Superior temporal gyrus (tissue), 1 donor: ENCODE measurements at regions not wholly inside any gene's neighbourhood (a gene's known extent, or its start where the extent isn't known, plus 50 kb on each side); places are given as distances from the start of the nearest gene placed in this dataset.
"Not testable (repeated sequence)": the region's sequence is repeated elsewhere in the genome, so short reads cannot be mapped to it uniquely, and the experiment has no call there.

ENCODE experiments used
- DNase-seq: peaks from one replicate; pipeline ENCODE4 v3.0.0-alpha.2; 2016; ENCODE audit errors: extremely low spot score

DNA sequence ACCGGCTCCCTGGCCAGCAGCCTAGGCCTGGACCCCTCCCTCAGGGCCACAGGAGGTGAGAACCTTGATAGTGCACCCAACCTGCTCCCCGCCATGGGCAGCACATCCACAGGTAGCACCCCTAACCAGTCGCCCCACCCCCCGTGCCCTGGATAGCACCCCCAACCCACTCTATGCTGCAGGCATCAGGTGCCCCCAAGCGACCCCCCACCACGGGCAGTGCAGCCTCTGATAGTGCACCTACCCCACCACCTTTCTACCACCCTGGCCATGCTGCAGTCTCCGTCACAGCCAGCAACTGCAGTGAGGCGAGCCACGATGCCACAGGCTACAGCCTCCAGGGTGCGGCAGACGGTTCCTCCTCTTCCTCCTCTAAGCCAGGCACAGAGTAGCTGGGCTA is 55.6 kb downstream of the SOWAHC start:
- no peak for DNase-seq

DNA sequence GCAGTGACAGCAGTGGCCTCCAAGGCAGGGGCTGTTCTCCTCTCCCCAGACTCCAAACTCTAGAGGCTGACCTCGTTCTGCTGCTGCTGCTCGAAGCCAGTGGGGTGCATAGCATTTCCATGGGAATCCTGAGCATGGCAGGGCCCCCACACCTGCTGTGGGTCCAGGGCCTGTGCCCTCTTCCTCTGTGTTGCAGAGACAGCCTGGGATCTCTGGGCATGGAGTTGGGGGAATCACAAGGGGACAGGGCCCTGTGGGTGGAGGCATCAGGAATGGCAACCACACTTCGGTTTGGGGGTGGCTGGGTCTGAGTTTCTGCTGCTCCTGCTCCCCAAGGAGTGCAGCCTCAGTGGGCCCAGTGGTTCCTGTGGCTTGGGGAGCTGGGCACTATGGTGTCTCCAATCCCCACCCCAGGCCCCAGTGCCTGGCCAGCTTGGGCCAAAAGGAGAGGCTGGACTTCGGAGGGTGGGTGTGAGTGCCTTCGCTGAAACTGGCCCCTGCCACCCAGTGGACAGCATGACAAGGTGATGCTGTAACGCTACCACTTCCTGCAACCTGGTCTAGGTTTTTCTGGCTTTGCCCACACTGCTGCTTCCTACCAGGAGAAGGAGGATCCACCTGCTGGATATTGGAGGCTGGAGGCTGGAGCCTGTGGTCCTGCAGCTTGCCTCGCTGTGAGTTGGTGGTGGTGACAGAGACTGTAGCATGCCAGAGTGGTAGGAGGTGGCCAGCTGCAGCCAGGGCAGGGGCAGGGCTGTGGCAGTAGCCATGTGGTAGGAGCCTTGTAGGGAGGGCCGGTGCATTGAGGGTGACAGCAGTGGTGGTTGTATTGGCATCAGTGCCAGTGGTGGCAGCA is 56.6 kb downstream of the SOWAHC start:
- DNase-seq: no peak

DNA sequence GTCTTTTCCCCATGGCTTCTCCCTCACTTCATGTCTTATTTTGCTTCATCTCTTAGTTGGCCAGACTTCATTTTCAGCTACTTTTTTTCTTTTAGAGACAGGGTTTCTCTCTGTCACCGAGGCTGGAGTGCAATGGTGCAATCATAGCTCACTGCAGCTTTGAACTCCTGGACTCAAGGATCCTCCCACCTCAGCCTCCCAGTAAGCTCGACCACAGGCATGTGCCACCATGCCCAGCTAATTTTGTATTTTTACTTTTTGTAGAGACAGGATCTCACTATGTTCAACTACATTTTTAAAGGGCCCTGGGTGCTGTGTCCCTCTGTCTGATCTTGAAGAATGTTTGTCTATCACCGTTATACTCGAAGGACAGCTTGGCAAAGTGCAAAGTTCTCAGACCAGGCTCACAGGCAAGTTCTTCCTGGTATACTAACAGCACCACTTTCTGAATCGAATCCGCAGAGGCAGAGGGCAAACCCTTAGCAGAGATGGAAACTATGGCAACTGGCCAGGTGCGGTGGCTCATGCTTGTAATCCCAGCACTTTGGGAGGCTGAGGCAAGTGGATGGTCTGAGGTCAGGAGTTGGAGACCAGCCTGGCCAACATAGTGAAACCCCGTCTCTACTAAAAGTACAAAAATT is 60.9 kb downstream of the SOWAHC start:
- DNase-seq: no peak

DNA sequence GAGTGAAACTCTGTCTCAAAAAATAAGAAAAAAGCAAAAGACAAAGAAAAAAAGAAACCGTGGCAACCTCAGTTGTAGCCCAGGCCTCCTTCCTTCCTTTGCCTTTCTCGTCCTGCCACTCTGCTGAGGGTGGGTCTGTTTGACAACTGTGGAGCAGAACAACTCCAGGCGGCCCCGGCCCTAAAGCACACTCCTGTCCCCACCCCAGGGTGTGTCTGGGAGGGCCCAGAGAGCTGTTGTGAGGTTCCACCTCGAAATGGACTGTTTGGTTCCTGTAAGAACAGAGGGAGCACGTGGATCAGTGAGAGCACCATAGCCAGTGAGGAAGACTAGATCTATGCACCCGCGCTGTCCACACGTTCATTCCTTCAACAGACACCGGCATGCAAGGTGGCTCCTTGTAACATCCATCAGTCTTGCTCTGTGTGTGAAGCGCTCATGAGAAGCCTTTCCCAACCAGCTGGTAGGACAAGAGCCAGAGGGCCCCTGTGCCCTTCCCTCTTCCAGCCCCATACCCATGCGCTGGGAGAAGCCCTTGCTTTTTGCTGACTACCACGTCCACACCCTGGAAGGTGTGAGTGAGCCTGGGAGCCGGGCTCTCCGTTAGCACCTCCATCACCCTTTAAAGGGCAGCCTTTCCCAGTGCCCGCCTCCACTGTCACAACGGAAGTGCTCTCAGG is 61.6 kb downstream of the SOWAHC start:
- DNase-seq: no peak

DNA sequence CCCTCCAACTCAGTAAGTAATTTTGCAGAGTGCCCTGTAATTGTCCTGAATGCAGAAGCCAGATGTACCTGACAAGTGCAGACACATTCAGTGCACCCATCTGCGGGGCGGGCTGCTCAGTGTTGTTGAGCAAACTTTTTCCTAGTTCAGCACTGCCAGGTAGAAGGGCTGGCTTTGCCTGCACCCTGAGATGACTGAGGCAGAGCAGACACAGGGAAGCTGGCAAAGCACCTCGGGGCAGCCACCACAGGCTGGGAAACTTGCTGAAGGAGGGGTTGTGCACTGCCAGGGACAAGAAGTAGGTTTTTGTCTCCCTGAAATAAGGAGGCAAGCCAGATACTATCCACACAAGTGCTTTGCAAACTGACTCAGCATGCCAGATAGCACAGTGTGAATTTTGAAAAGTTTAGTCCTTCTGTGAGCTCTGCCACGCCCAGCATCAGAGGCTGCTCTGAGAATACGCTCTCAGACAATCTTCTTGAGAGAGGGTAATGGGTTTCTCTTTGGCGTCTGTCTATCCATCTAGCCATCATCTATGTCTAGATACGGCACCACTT is 62.3 kb downstream of the SOWAHC start:
- no peak for DNase-seq

DNA sequence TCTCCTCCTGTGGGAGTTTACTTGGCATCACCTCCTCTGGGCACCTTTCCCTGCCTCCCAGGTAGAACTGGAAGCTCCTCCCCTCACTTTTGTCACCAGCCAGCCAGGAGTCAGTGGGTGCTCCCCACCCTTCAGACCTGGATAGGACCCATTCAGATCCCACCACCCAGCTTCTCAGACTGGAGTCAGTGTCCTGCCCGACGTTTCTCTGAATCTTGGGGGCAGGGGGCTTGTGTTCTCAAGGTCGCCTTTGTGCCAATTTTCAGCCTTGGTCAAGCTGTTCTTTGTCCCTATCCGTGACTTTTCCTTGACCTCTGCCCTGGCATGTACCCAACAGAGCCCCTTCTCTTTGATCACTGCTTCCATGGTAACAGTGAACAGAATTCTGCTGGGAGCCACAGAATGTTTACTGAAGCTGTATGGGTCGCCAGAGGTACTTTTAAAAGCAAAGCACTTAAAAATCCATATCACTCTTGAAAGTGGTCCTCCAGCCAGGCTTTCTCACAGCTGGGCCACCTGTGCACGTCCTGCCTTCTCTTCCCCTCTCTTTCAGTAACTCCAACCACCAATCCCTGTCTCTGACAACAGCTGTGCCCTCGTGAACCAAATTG is 63.1 kb downstream of the SOWAHC start:
- DNase-seq: not testable (repeated sequence)

DNA sequence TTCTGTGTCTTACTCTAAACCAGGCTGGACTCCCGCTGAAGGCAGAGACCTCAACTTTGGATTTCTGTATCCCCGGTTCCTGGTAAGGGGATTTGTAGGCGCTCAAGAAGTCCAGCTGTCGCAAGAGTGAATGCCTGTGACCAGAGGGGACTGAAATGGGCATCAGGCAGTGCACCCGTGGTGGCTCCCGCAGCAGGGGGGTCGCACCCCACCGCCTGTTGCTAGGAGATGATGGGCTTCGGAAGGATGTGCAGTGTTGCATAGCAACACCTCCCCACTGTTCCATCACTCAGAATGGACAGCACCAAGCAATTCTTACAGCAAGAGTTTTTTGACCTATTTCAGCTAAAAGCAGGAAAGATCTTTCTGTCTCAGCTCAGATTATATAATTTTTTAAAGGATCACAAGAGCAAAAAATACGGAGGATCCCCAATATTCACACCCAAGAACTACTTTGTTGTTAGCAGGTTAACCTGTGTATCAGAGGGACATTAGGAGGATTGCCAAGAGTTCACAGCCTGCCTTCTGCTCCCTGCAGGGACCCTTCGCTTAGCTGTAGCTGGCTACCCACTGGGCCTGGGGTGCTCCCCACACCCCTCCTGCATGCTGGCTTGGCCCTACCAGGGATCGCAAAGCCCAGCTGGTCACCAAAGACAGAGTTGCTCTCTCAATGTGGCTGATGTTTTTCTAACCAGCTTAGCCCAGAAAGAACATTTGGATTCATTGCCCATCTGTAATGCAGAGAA is 63.8 kb downstream of the SOWAHC start:
- DNase-seq: no peak

DNA sequence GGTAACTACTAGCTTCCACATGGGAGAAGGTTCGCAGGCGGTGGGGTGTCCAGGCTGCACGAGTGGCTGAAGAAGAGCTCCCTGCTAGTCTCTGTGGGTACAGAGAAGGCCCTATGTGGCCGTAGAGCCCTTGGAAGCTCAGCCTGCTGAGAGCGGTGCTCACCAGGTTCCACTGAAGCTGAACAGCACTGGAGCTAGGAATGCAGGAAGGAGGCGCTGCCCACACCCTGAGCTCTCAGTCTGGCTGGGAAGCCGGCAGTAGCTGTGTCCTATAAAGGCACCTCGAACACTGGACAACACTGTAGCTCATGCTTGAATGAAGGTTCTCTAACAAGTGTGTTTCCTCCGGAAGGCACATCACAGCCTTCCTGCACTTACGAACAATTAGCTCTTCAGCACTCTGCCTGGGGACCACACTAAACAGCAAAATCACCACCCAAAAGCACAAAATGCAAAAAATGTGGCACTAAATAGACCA is 64.6 kb downstream of the SOWAHC start:
- not testable (repeated sequence) for DNase-seq

DNA sequence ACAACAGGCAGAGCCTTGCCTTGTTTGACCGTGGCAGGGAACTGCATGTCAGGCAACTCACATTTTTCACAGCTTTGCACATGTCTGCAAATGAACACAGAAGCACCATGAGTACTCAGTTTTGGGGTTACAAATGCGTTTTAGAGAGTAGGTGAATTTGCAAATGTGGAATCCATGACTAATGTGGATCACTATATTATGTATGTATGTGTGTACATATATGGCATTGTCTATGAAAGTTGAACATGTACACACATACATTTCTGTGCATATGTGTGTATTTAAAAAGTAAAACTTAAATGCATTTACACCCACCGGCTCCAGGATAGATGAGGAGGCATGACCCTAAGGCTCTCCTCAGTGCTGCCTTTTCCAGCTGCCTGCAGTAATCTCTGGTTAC is 65.1 kb downstream of the SOWAHC start:
- no peak for DNase-seq

DNA sequence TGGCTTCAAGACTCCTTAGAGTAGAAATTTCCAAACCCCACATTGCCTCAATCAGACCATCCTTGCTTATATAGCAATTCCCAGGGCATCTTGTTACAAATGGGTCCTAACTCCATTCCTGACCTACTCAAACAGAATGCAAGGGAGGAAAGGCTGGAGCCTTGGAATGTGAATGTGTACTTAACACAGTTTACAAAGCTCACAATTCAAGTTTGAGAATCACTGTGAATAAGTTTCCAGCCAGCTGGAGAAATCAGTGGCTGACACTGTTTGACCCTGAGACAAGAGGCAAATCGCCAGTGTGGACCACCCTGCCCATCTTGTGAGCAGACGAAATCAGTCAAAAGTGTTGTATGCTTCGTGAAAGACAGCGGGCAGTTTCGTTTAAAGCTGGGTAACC is 65.5 kb downstream of the SOWAHC start:
- no peak for DNase-seq

DNA sequence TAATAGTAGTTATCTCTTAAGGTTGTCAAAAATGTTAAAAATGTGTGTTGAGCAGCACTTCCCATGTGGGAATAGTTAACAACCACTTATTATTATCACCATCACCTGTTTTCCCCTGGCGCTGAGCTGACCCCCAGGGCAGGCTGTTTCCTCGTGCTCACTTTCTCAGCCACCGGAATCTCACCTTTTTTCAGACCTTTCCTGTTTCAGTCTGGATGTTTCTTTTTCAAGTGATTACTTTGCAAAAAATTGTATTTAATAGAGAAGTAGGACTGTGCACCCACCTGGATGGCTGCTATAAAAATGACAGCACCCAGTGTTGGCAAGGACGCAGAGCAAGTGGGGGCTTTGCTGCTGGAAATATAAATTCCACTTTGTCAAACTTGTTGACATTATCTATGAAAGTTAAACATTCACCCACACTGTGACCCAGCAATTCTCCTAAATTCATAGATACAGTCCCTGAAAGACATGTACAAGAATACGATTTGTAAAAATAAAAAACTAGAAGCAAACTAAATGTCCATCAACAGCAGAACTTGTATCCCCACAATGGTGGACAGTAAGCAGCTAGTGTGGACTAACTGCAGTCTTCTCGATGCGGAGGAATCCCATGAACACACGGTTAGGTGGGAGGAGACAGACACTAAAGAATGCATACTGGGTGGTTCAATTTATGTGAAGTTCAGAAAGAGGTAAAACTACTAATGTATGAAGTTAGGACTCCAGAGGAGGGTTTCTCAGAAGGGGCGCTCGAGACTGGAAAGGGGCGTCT is 66.5 kb downstream of the SOWAHC start:
- no peak for DNase-seq

DNA sequence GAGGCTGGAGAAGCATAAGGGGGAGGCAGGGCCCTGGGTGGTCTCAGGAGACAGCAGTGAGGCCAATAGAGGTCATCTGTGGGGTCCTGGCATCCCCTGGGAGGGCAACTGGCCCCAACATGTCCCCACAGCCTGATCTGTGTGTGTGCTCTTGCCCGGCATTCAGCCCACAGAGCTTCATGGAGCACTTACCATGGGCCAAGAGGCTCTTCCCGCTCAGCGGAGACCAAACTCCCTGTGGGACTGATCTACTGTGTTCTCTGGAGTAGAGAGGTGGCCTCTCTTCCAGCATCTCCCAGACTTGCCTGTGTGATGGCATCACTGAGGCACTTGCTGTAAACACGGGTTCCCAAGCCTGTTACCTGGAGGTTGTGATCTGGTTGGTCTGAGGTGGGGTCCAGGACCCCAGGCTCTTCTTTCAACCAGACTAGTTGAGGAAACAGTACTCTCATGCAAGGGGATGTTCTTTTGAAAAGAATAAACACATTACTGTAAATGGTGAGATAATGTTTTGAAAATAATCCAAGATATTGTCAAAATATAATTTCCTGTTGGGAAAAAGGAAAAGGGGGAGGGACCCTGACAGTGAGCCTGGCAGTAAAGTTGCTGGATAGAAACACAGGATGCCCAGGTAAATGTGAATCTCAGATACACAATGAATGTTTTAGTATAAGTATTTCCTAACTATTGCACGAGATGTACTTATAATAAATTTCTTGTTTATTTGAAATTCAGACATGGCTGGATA is 67.6 kb downstream of the SOWAHC start:
- no peak for DNase-seq

DNA sequence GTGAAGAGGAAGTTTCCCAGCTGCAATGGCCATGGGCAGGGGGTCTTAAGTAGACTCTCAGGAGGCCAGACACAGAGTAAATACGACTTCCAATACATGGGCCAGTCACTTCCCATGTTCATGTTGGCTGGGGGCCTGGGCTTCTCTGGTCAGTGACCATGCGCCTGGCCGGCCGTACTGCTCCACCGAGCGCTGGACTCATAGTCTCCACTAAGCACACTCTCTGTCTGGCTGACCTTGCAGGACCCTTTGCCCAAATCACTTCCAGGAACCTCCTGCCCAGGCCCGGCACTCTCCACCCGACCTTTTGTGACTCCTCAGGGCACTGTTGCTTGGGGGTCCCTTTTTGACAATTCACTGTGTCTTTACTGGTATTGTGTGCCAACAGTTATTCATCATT is 69.3 kb downstream of the SOWAHC start:
- no peak for DNase-seq

DNA sequence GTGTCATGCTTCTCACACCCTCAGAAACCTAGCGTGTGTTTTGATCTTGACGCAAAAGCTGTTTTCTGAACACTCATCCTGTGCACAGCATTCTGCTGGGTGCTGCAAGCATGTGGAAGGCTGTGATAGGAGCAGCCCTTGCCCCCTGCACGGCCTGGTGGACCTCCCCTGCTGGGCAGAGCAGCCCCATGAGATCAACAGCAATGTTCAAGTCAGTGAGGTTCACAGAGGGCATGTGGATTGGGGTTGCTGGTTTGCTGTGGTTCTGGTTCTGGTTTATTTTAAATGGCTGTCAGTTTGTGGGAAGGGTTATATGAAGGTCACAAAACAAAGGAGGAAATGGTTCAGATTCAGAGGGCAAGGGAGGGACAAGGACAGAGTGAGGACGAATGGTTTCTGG is 71.3 kb downstream of the SOWAHC start:
- no peak for DNase-seq

DNA sequence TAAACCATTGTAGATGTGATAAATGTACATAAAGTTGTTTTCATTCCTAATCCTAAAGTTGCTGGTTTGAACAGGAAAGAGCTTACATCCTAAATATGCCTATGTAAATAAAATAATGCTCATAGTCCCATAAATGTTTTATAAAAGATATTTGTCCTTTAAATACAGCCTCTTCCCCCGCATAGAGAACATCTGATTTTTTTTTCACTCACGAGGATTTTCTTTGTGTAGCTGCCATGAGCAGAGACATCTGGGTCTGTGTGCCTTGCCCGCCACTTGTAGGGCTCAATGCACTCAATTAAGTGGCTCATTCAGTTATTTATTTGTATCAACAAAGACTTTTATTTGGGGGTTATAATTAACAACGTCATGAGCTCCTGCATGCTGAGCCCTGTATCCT is 72.8 kb downstream of the SOWAHC start:
- no peak for DNase-seq

DNA sequence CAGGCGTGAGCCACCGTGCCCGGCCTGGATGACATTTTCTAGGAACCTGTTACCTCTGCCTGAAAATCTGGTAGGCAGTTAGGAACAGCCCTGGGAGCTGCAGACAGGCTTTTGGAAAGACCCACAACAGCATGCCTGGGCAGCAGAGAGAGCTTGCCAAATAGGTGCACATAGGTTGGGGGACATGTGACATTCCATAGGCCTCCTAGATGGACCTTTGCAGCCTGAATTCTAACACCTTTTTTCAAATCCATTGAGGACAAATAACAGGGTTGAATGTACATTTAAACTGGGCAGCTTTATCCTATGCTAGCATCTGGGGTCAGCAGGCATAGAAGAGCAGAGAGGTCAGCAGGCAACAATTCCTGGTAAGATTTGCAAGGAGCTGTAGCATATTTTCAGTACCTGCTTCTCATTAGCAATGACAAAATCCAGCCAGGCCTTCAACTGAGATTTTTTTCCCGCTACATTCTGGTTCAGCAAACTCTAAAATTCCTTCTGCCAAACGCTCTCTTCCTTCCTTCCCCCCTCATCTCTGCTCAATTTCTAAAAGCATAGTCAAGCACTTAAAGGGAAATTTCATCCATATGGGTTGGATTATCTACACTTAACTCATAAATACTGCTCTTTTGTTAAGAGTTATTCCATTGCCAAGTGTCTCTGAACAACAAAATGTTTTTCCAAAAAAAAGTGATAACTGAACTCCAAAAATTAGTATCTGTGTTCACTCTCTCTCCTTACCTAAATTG is 75.2 kb downstream of the SOWAHC start:
- no peak for DNase-seq

DNA sequence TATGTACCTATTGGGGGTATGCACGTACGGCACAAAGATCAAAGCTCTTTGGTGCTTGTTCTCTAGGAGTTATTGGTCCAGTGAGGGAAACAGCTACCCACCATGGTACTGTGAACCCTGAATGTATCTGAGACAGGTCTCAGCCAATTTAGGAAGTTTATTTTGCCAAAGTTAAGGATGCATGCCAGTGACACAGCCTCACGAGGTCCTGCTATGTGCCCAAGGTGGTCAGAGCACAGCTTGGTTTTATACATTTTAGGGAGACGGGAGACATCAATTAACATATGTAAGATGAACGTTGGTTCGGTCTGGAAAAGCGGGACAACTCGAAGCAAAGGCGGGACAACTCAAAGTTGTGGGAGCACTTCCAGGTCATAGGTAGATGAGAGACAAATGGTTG is 75.8 kb downstream of the SOWAHC start:
- no peak for DNase-seq

DNA sequence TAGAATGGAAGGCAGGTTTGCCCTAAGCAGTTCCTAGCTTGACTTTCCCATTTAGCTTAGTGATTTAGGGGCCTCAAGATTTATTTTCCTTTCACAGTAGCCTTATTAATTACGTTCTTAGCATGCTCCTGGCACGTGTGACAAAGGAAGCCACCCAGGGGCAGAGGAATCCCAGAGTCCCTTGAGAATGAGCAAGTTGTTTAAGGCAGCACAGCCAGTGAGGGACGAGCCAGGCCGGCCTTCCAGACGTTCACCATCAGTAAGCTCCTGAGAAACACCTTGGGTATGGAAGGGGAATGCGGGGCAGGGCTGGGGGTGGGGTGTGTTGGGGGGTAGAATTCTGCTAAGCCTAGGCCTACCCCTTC is 76.3 kb downstream of the SOWAHC start:
- DNase-seq: no peak
